Gastrocnemius medialis (tissue), 4 donors: ENCODE measurements at regions not wholly inside any gene's neighbourhood (a gene's known extent, or its start where the extent isn't known, plus 50 kb on each side); places are given as distances from the start of the nearest gene placed in this dataset.

ENCODE experiments used
- POLR2A ChIP-seq, 2 donors: fragments of 450-650 bp; IDR thresholded peaks; one replicate each; pipeline ENCODE4 v1.6.1; 2017; ENCODE audit warnings: antibody characterized with exemption in 2 of 2, mild to moderate bottlenecking in 2 of 2, moderate library complexity in 2 of 2
- TF ChIP-seq, protein P1 (sequence below), 5 experiments: fragments of 450-650 bp in 3 of 5; fragments of 200-600 bp in 2 of 5; sonication (generic) in 2 of 5; IDR thresholded peaks in 4 of 5; conservative IDR thresholded peaks in 1 of 5; 1 replicate in 4 of 5; 2 replicates in 1 of 5; pipeline ENCODE4 v1.5.1; 2016 to 2019; ENCODE audit warnings: antibody characterized with exemption in 5 of 5, mild to moderate bottlenecking in 3 of 5, moderate library complexity in 3 of 5

DNA sequence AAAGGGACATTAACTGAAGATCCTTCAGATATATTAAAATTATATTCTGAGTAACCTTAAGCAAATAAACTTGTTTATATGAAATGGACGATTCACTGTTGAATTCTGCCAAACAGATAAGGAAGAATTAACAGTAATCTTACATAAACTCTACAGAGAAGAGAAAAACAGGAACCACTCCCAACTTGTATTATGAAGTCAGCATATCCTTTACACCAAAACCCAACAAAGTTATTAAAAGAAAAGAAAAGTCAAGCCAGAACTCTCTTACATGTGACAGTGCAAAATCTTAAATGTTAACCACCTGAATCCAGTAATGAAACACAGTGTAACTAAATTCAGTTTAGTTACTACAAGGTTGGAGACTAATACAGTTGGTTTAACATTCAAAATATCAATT, 185.8 kb downstream of the DEPDC1B start:
- TF ChIP-seq, protein P1, sequence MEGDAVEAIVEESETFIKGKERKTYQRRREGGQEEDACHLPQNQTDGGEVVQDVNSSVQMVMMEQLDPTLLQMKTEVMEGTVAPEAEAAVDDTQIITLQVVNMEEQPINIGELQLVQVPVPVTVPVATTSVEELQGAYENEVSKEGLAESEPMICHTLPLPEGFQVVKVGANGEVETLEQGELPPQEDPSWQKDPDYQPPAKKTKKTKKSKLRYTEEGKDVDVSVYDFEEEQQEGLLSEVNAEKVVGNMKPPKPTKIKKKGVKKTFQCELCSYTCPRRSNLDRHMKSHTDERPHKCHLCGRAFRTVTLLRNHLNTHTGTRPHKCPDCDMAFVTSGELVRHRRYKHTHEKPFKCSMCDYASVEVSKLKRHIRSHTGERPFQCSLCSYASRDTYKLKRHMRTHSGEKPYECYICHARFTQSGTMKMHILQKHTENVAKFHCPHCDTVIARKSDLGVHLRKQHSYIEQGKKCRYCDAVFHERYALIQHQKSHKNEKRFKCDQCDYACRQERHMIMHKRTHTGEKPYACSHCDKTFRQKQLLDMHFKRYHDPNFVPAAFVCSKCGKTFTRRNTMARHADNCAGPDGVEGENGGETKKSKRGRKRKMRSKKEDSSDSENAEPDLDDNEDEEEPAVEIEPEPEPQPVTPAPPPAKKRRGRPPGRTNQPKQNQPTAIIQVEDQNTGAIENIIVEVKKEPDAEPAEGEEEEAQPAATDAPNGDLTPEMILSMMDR (IDR thresholded peaks at IDR 0.05 in 4 of 5, conservative IDR thresholded peaks at IDR 0.05 in 1 of 5), result no peak
- no peak for TF ChIP-seq POLR2A (IDR thresholded peaks at IDR 0.05)
